ENCODE measurements at regions not wholly inside any gene's neighbourhood (a gene's known extent, or its start where the extent isn't known, plus 50 kb on each side); places are given as distances from the start of the nearest gene placed in this dataset.
"Not testable (repeated sequence)": the region's sequence is repeated elsewhere in the genome, so short reads cannot be mapped to it uniquely, and the experiment has no call there.

GRCh38 chr10:78231939-78232338, 198.3 kb downstream of the RPS24 start:
- H3K27me3 ChIP-seq (ENCODE audit: control insufficient read depth, insufficient read depth, low read length): peaks cover 2% of the 10 kb centered on the region
- no peaks in the 10 kb centered on the region for H3K36me3 ChIP-seq (ENCODE audit: control insufficient read depth, insufficient read depth, low read length)
- DNase-seq (ENCODE audit: low read depth): no peak
- no peak for TF ChIP-seq CTCF (IDR thresholded peaks at IDR 0.05; ENCODE audit: insufficient read depth, low read length, poor library complexity, severe bottlenecking)
- H3K4me3 ChIP-seq (ENCODE audit: low read depth, low read length): no peak overlapping the region

GRCh38 chr10:78236416-78237015, 202.9 kb downstream of the RPS24 start:
- no peak for DNase-seq (ENCODE audit: low read depth)
- TF ChIP-seq CTCF (IDR thresholded peaks at IDR 0.05; ENCODE audit: insufficient read depth, low read length, poor library complexity, severe bottlenecking): no peak
- H3K36me3 ChIP-seq (ENCODE audit: control insufficient read depth, insufficient read depth, low read length): no peaks in the 10 kb centered on the region
- no peak overlapping the region for H3K4me3 ChIP-seq (ENCODE audit: low read depth, low read length)
- peaks cover 2% of the 10 kb centered on the region for H3K27me3 ChIP-seq (ENCODE audit: control insufficient read depth, insufficient read depth, low read length)

- DNase-seq (ENCODE audit: low read depth); H3K36me3 ChIP-seq (ENCODE audit: control insufficient read depth, insufficient read depth, low read length); H3K27me3 ChIP-seq (ENCODE audit: control insufficient read depth, insufficient read depth, low read length); H3K4me3 ChIP-seq (ENCODE audit: low read depth, low read length): not testable (repeated sequence)
These were observed 204.3 kb downstream of the RPS24 start for GRCh38 chr10:78237951-78238350.

- no peaks in the 10 kb centered on the region for H3K27me3 ChIP-seq (ENCODE audit: control insufficient read depth, insufficient read depth, low read length)
These were observed 213.6 kb downstream of the RPS24 start for GRCh38 chr10:78247266-78247665.

GRCh38 chr10:78247821-78248220, 214.2 kb downstream of the RPS24 start:
- TF ChIP-seq CTCF (IDR thresholded peaks at IDR 0.05; ENCODE audit: insufficient read depth, low read length, poor library complexity, severe bottlenecking): no peak
- H3K4me3 ChIP-seq (ENCODE audit: low read depth, low read length): no peak overlapping the region
- no peaks in the 10 kb centered on the region for H3K36me3 ChIP-seq (ENCODE audit: control insufficient read depth, insufficient read depth, low read length)
- DNase-seq (ENCODE audit: low read depth): no peak
- no peaks in the 10 kb centered on the region for H3K27me3 ChIP-seq (ENCODE audit: control insufficient read depth, insufficient read depth, low read length)

More at GRCh38 chr10:78247266-78247665, 213.6 kb downstream of the RPS24 start:
- H3K4me3 ChIP-seq (ENCODE audit: low read depth, low read length): no peak overlapping the region
- H3K36me3 ChIP-seq (ENCODE audit: control insufficient read depth, insufficient read depth, low read length): no peaks in the 10 kb centered on the region
- no peak for TF ChIP-seq CTCF (IDR thresholded peaks at IDR 0.05; ENCODE audit: insufficient read depth, low read length, poor library complexity, severe bottlenecking)
- no peak for DNase-seq (ENCODE audit: low read depth)

- Histone ChIP-seq H3K27me3 (ENCODE audit: control insufficient read depth, insufficient read depth, low read length) (no peaks in the 10 kb centered on the region), H3K36me3 (ENCODE audit: control insufficient read depth, insufficient read depth, low read length) (no peaks in the 10 kb centered on the region), H3K4me3 (ENCODE audit: low read depth, low read length) (no peak overlapping the region)
- no peak for DNase-seq (ENCODE audit: low read depth)
- no peak for TF ChIP-seq CTCF (IDR thresholded peaks at IDR 0.05; ENCODE audit: insufficient read depth, low read length, poor library complexity, severe bottlenecking)
These were observed 215.2 kb downstream of the RPS24 start for GRCh38 chr10:78248651-78249464.
